Mesodermal cell (in vitro differentiated cells): ENCODE measurements at regions not wholly inside any gene's neighbourhood (a gene's known extent, or its start where the extent isn't known, plus 50 kb on each side); places are given as distances from the start of the nearest gene placed in this dataset.
"Not testable (repeated sequence)": the region's sequence is repeated elsewhere in the genome, so short reads cannot be mapped to it uniquely, and the experiment has no call there.

Source experiments
- H3K27ac ChIP-seq: 2 replicates; pipeline ENCODE4 v1.7.0; 2013; ENCODE audit warnings: mild to moderate bottlenecking, low read depth, low read length, moderate library complexity; ENCODE audit not compliant: severe bottlenecking
- H3K36me3 ChIP-seq: 2 replicates; pipeline ENCODE4 v1.7.1; 2013; ENCODE audit warnings: mild to moderate bottlenecking, low read length, moderate library complexity; ENCODE audit not compliant: control insufficient read depth, insufficient read depth
- H3K4me1 ChIP-seq: one replicate; pipeline ENCODE4 v1.7.1; 2013; ENCODE audit warnings: mild to moderate bottlenecking, low read length; ENCODE audit not compliant: insufficient read depth, control insufficient read depth, poor library complexity, severe bottlenecking
- H3K4me3 ChIP-seq: 2 replicates; pipeline ENCODE4 v1.7.0; 2013; ENCODE audit warnings: low read length, control low read depth, mild to moderate bottlenecking; ENCODE audit not compliant: insufficient read depth, poor library complexity, severe bottlenecking; ENCODE audit errors: extremely low read depth
- H3K9me3 ChIP-seq: 2 replicates; pipeline ENCODE4 v1.7.1; 2013; ENCODE audit warnings: mild to moderate bottlenecking, low read length, moderate library complexity; ENCODE audit not compliant: control insufficient read depth
- WGBS, 2 experiments: methylation state at CpG; one replicate each; pipeline ENCODE4 v1.1.5; 2013; ENCODE audit warnings: missing lambda C conversion rate in 2 of 2; ENCODE audit not compliant: insufficient coverage in 2 of 2; 5-methylcytosine and 5-hydroxymethylcytosine counted together

DNA sequence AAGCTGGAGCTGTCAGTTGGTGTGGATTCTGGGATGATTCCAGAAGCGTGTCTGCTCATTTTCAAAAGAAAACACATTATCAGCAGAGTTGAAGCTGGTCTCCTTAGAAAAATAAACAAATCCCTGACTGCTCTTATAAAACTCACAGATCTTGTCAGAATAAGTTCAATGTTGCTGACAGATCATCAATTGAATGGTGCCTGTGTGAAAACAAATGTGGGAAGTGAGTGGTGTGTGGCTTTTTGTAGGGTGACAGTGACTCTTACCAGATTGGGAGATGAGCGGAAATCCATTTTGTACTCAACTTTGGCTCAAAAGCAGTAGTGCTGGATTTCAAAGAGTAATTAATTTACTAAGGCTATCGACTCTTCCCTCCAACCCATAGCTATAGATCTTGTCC is 807.8 kb downstream of the RAPGEF2 start:
- no peak overlapping the region for H3K27ac ChIP-seq
- H3K4me1 ChIP-seq: no peaks in the 10 kb centered on the region
- no peaks in the 10 kb centered on the region for H3K36me3 ChIP-seq
- no peaks in the 10 kb centered on the region for H3K9me3 ChIP-seq
- no peak overlapping the region for H3K4me3 ChIP-seq
- WGBS, 2 experiments: no CpG with 5 or more reads among the region's 3 CpGs

GRCh38 chr4:159922119-159922518 is 819.2 kb downstream of the RAPGEF2 start:
- WGBS, 2 experiments: no CpG with 5 or more reads among the region's 1 CpG
- H3K36me3 ChIP-seq: no peaks in the 10 kb centered on the region
- no peaks in the 10 kb centered on the region for H3K4me1 ChIP-seq
- peaks cover 6% of the 10 kb centered on the region for H3K9me3 ChIP-seq
- no peak overlapping the region for H3K4me3 ChIP-seq
- no peak overlapping the region for H3K27ac ChIP-seq

DNA sequence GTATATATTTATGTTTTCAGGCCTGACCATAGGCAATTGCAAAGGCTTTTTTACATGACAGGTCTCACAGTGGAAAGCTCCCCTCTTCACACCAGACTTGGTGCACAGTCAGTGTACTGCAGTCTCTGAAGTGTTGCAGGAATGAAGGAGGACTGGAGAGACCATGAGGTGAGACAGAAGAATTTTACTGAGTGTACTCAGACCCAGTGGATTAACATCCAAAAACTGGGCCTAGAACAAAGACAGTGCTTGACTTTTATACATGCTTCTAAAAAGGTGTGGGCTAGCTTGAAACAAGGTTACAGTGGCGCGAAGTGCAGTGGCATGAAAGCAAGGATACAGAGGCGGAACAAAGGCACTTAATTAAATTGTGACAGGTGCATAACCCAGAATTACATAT is 822.9 kb downstream of the RAPGEF2 start:
- H3K4me3 ChIP-seq: no peak overlapping the region
- WGBS, 2 experiments: 95 to 100% methylated on average over 3 of the region's 3 CpGs
- H3K4me1 ChIP-seq: no peaks in the 10 kb centered on the region
- H3K27ac ChIP-seq: no peak overlapping the region
- peaks cover 6% of the 10 kb centered on the region for H3K9me3 ChIP-seq
- no peaks in the 10 kb centered on the region for H3K36me3 ChIP-seq

- Histone ChIP-seq H3K27ac (no peak overlapping the region), H3K4me3 (no peak overlapping the region), H3K36me3 (no peaks in the 10 kb centered on the region), H3K4me1 (no peaks in the 10 kb centered on the region), H3K9me3 (peaks cover 6% of the 10 kb centered on the region)
- WGBS, 2 experiments: 73 to 89% methylated on average over 1 of the region's 1 CpG
These were observed 824.0 kb downstream of the RAPGEF2 start for GRCh38 chr4:159926871-159927270.

GRCh38 chr4:159927781-159928180 is 824.9 kb downstream of the RAPGEF2 start:
- Histone ChIP-seq H3K4me1 (no peaks in the 10 kb centered on the region), H3K36me3 (no peaks in the 10 kb centered on the region), H3K9me3 (peaks cover 6% of the 10 kb centered on the region), H3K27ac (no peak overlapping the region), H3K4me3 (no peak overlapping the region)
- 91% methylated on average over 5 to 6 of the region's 6 CpGs for WGBS, 2 experiments

GRCh38 chr4:159934602-159935001 is 831.7 kb downstream of the RAPGEF2 start:
- H3K4me3 ChIP-seq, H3K4me1 ChIP-seq, H3K36me3 ChIP-seq, H3K27ac ChIP-seq: not testable (repeated sequence)
- WGBS, 2 experiments: 85 to 91% methylated on average over 5 to 8 of the region's 8 CpGs
- peaks cover 13% of the 10 kb centered on the region for H3K9me3 ChIP-seq

DNA sequence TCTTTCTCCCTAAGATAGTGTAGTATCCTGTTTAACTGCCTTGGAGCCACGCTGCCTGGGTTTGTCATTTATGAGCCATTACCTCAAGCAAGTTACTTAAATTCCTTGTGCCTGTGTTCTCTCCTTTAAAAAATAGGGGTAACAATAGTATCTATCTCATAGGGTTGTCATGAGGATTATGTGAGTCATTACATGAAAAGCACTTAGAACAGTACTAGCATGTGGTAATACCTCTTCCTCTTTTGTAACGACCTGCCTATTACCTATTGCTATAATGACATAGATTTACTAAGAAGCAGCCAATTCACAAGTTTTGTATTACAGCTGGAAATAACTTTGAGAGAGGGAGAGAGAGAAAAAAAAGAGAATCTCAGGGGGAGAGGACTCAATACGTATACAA is 834.7 kb downstream of the RAPGEF2 start:
- Histone ChIP-seq H3K27ac (no peak overlapping the region), H3K4me1 (no peaks in the 10 kb centered on the region), H3K4me3 (no peak overlapping the region), H3K36me3 (no peaks in the 10 kb centered on the region), H3K9me3 (peaks cover 13% of the 10 kb centered on the region)
- WGBS, 2 experiments: 89% methylated on average over 1 of the region's 3 CpGs; no CpG with 5 or more reads in 1 of the 2 experiments

DNA sequence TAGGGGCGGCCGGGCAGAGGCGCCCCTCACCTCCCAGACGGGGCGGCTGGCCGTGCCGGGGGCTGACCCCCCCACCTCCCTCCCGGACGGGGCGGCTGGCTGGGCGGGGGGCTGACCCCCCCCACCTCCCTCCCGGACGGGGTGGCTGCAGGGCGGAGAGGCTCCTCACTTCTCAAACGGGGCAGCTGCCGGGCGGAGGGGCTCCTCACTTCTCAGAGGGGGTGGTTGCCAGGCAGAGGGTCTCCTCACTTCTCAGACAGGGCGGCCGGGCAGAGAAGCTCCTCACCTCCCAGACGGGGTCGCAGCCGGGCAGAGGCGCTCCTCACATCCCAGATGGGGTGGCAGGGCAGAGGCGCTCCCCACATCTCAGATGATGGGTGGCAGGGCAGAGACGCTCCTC is 836.8 kb downstream of the RAPGEF2 start:
- not testable (repeated sequence) for H3K9me3 ChIP-seq, H3K36me3 ChIP-seq, H3K27ac ChIP-seq, H3K4me1 ChIP-seq, H3K4me3 ChIP-seq
- WGBS, 2 experiments: 93 to 95% methylated on average over 4 to 6 of the region's 25 CpGs

DNA sequence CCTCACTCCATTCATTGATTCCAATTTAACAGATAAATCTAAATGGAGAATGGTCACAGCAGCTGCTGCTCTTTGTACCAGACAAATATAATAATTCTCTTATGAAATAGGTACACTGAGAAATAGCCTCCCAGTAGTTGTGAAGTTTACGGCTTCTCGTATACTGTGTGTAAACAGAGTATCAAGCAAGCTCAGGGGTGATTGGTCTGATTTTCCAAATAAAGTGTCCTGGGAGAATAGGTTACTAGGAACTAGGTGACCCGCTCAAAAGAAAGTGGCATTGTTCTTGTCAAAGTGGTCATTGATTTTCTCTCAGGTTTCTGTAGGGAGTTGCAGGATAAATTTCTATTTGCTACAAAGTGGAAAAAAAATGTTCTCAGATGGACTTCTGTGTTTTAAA is 838.2 kb downstream of the RAPGEF2 start:
- no peak overlapping the region for H3K27ac ChIP-seq
- no peaks in the 10 kb centered on the region for H3K4me1 ChIP-seq
- 89 to 100% methylated on average over 3 of the region's 3 CpGs for WGBS, 2 experiments
- no peaks in the 10 kb centered on the region for H3K36me3 ChIP-seq
- H3K9me3 ChIP-seq: no peaks in the 10 kb centered on the region
- no peak overlapping the region for H3K4me3 ChIP-seq

DNA sequence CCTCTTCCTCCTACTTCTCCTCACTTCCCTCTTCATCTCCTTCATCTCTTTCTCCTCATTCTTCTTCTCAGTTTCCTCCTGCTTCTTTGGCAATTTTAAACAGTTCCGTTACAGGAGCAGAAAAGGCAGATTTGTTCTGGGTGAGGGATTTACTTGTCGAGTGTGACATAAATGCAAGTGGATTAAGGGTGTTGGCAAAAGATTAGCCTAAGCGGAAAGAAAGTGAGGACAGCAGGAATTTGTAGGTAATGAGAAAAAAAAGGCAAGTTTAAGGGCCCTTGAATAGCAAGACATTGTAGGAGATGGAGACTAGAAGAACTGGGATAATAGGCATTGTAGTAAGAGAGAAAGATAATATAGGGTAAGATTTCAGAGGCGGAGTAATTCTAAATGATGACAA is 841.6 kb downstream of the RAPGEF2 start:
- H3K4me3 ChIP-seq: no peak overlapping the region
- H3K9me3 ChIP-seq: no peaks in the 10 kb centered on the region
- no peaks in the 10 kb centered on the region for H3K36me3 ChIP-seq
- H3K4me1 ChIP-seq: no peaks in the 10 kb centered on the region
- WGBS, 2 experiments: 93 to 98% methylated on average over 4 of the region's 4 CpGs
- no peak overlapping the region for H3K27ac ChIP-seq

- no peak overlapping the region for H3K4me3 ChIP-seq
- no peaks in the 10 kb centered on the region for H3K36me3 ChIP-seq
- 40% methylated on average over 1 of the region's 4 CpGs; no CpG with 5 or more reads in 1 of the 2 experiments for WGBS, 2 experiments
- H3K9me3 ChIP-seq: no peaks in the 10 kb centered on the region
- H3K27ac ChIP-seq: no peak overlapping the region
- H3K4me1 ChIP-seq: no peaks in the 10 kb centered on the region
These were observed 844.2 kb downstream of the RAPGEF2 start for GRCh38 chr4:159946983-159947615.
